GM18505 (cell line): ENCODE measurements at regions not wholly inside any gene's neighbourhood (a gene's known extent, or its start where the extent isn't known, plus 50 kb on each side); places are given as distances from the start of the nearest gene placed in this dataset.

Source experiments
- ATAC-seq: cut with Tn5 transposase; IDR thresholded peaks from one replicate; pipeline ENCODE4 v1.9.1; 2021; ENCODE audit not compliant: unreplicated experiment
- POLR2A ChIP-seq: IDR thresholded peaks from 4 replicates; pipeline ENCODE4 v1.6.1; 2011; ENCODE audit warnings: borderline replicate concordance; ENCODE audit not compliant: insufficient read depth, insufficient read length; ENCODE audit errors: extremely low read depth

- TF ChIP-seq POLR2A, result no peak
- no peak for ATAC-seq
Observed at GRCh38 chr6:156700440-156701057, 76.6 kb upstream of the ARID1B start.

- TF ChIP-seq POLR2A, result no peak
Observed at GRCh38 chr6:156699935-156700334, 77.2 kb upstream of the ARID1B start.

GRCh38 chr6:156699017-156699421 lies 78.2 kb upstream of the ARID1B start:
- peak; percentile 33 for ATAC-seq

More at GRCh38 chr6:156699935-156700334, 77.2 kb upstream of the ARID1B start:
- no peak for ATAC-seq

GRCh38 chr6:156698239-156699016 lies 78.8 kb upstream of the ARID1B start:
- peak; percentile 44 for TF ChIP-seq POLR2A
- peak; percentile 76 for ATAC-seq

More at GRCh38 chr6:156699017-156699421, 78.2 kb upstream of the ARID1B start:
- TF ChIP-seq POLR2A, result no peak

GRCh38 chr6:156697225-156697830 lies 79.8 kb upstream of the ARID1B start:
- peak; percentile 32 for ATAC-seq
- TF ChIP-seq POLR2A, result no peak

GRCh38 chr6:156695742-156696141 lies 81.4 kb upstream of the ARID1B start:
- no peak for ATAC-seq
- no peak for TF ChIP-seq POLR2A

- ATAC-seq, result no peak
- no peak for TF ChIP-seq POLR2A
Observed at GRCh38 chr6:156694679-156695078, 82.5 kb upstream of the ARID1B start.

GRCh38 chr6:156691018-156691417 lies 86.2 kb upstream of the ARID1B start:
- ATAC-seq, result peak; percentile 47
- TF ChIP-seq POLR2A, result peak; percentile 39

- no peak for ATAC-seq
- TF ChIP-seq POLR2A, result no peak
Observed at GRCh38 chr6:156689656-156690055, 87.5 kb upstream of the ARID1B start.

GRCh38 chr6:156688620-156688971 lies 88.6 kb upstream of the ARID1B start:
- no peak for ATAC-seq
- no peak for TF ChIP-seq POLR2A

- TF ChIP-seq POLR2A, result peak; percentile 12
- ATAC-seq, result no peak
Observed at GRCh38 chr6:156687789-156688619, 89.2 kb upstream of the ARID1B start.

- ATAC-seq, result peak; percentile 63
- peak; percentile 74 for TF ChIP-seq POLR2A
Observed at GRCh38 chr6:156686995-156687788, 90.0 kb upstream of the ARID1B start.

- ATAC-seq, result no peak
- TF ChIP-seq POLR2A, result no peak
Observed at GRCh38 chr6:156686301-156686994, 90.7 kb upstream of the ARID1B start.

- no peak for ATAC-seq
- no peak for TF ChIP-seq POLR2A
Observed at GRCh38 chr6:156685823-156686222, 91.4 kb upstream of the ARID1B start.
